A673 (cell line): ENCODE measurements at regions not wholly inside any gene's neighbourhood (a gene's known extent, or its start where the extent isn't known, plus 50 kb on each side); places are given as distances from the start of the nearest gene placed in this dataset.

Experiments
- BruUV-seq: library from RNA; stranded (reverse); fragments of 400-500 nt; replicated peaks from 2 replicates; lab custom pipeline; 2021; lab: Mats Ljungman, UMichigan
- CTCF ChIA-PET: fragments of 300-600 bp; sonication (Branson Sonifier 250); formaldehyde crosslinking; loops from one replicate; lab custom pipeline; 2022; ENCODE audit warnings: antibody characterized with exemption; lab: Charles Lee
- POLR2A ChIA-PET: fragments of 300-600 bp; sonication (Branson Sonifier 250); formaldehyde crosslinking; loops from one replicate; lab custom pipeline; 2022; ENCODE audit warnings: antibody characterized with exemption; ENCODE audit not compliant: low non-redundant PET; lab: Charles Lee
- DNase-seq: peaks from one replicate; pipeline ENCODE4 v3.0.0-alpha.2; 2015; ENCODE audit warnings: low spot score
- H3K27ac ChIP-seq: fragments of 200-600 bp; sonication (generic); 2 replicates; pipeline ENCODE4 v1.5.1; 2016; ENCODE audit warnings: mixed run types, low read depth, mild to moderate bottlenecking, mixed read lengths, antibody characterized with exemption, low read length; ENCODE audit not compliant: poor library complexity, severe bottlenecking
- H3K27me3 ChIP-seq: fragments of 200-600 bp; sonication (generic); replicated peaks from 2 replicates; pipeline ENCODE4 v1.6.1; 2017; ENCODE audit warnings: mixed run types, low read depth, mild to moderate bottlenecking, mixed read lengths, antibody characterized with exemption, low read length; ENCODE audit not compliant: insufficient read depth, poor library complexity
- H3K36me3 ChIP-seq: fragments of 200-600 bp; sonication (generic); 2 replicates; pipeline ENCODE4 v1.6.1; 2016; ENCODE audit warnings: mixed run types, mild to moderate bottlenecking, mixed read lengths, antibody characterized with exemption, low read length; ENCODE audit not compliant: insufficient read depth, poor library complexity, severe bottlenecking
- H3K4me1 ChIP-seq: fragments of 200-600 bp; sonication (generic); 2 replicates; pipeline ENCODE4 v1.6.1; 2017; ENCODE audit warnings: mixed run types, mild to moderate bottlenecking, mixed read lengths, antibody characterized with exemption, low read length; ENCODE audit not compliant: insufficient read depth, poor library complexity, severe bottlenecking
- H3K4me3 ChIP-seq: fragments of 200-600 bp; sonication (generic); 2 replicates; pipeline ENCODE4 v1.5.1; 2016; ENCODE audit warnings: low read depth, mixed run types, mild to moderate bottlenecking, mixed read lengths, low read length; ENCODE audit not compliant: poor library complexity, severe bottlenecking
- H3K9me3 ChIP-seq: fragments of 200-600 bp; sonication (generic); 2 replicates; pipeline ENCODE4 v1.6.1; 2016; ENCODE audit warnings: mixed run types, low read depth, mild to moderate bottlenecking, mixed read lengths, antibody characterized with exemption, low read length; ENCODE audit not compliant: poor library complexity, severe bottlenecking
- CTCF ChIP-seq: fragments of 300-800, 200-600 bp; sonication (generic); conservative IDR thresholded peaks from 2 replicates; pipeline ENCODE4 v1.5.1; 2017; ENCODE audit warnings: low read depth, mild to moderate bottlenecking, antibody characterized with exemption, low read length, moderate library complexity, mixed read lengths
- EZH2 ChIP-seq: fragments of 200-600 bp; sonication (generic); IDR thresholded peaks from 2 replicates; pipeline ENCODE4 v1.6.1; 2017; ENCODE audit warnings: borderline replicate concordance, low read depth, mild to moderate bottlenecking, mixed read lengths, antibody characterized with exemption, low read length; ENCODE audit not compliant: poor library complexity, severe bottlenecking
- intact Hi-C: fragments of 100-400 bp; cut with micrococcal nuclease; formaldehyde crosslinking; loops from one replicate; pipeline ENCODE4 v1.10.0; 2022; ENCODE audit not compliant: unreplicated experiment

- BruUV-seq, result no TSS peak
- POLR2A ChIA-PET, result no interaction called here
- CTCF ChIA-PET, result no interaction called here
- no peak overlapping the region for H3K4me3 ChIP-seq
- H3K36me3 ChIP-seq, result no peaks in the 10 kb centered on the region
- H3K27ac ChIP-seq, result no peak overlapping the region
- no peaks in the 10 kb centered on the region for H3K27me3 ChIP-seq
- intact Hi-C loops, result no loop called here
- no peaks in the 10 kb centered on the region for H3K4me1 ChIP-seq
- TF ChIP-seq EZH2 (no peak), CTCF (no peak)
- no peaks in the 10 kb centered on the region for H3K9me3 ChIP-seq
- DNase-seq, result no peak
Observed at GRCh38 chr7:41536873-41537665, 165.8 kb downstream of the INHBA start.

- CTCF ChIA-PET, result no interaction called here
Observed at GRCh38 chr7:41536122-41536872, 166.6 kb downstream of the INHBA start.

GRCh38 chr7:41529831-41530230 lies 173.1 kb downstream of the INHBA start:
- Histone ChIP-seq H3K36me3 (no peaks in the 10 kb centered on the region), H3K4me3 (no peak overlapping the region), H3K9me3 (no peaks in the 10 kb centered on the region), H3K27ac (no peak overlapping the region), H3K27me3 (no peaks in the 10 kb centered on the region), H3K4me1 (no peaks in the 10 kb centered on the region)
- ChIA-PET POLR2A (no interaction called here), CTCF (no interaction called here)
- no TSS peak for BruUV-seq
- intact Hi-C loops, result no loop called here
- DNase-seq, result no peak
- TF ChIP-seq EZH2 (no peak), CTCF (no peak)

More at GRCh38 chr7:41536122-41536872, 166.6 kb downstream of the INHBA start:
- no peak for DNase-seq
- Histone ChIP-seq H3K9me3 (no peaks in the 10 kb centered on the region), H3K4me1 (no peaks in the 10 kb centered on the region), H3K27me3 (no peaks in the 10 kb centered on the region), H3K36me3 (no peaks in the 10 kb centered on the region), H3K4me3 (no peak overlapping the region), H3K27ac (no peak overlapping the region)
- POLR2A ChIA-PET, result no interaction called here
- intact Hi-C loops, result no loop called here
- TF ChIP-seq EZH2, result no peak
- no peak for TF ChIP-seq CTCF
- BruUV-seq, result no TSS peak
